HG02798 (cell line): ENCODE measurements at regions not wholly inside any gene's neighbourhood (a gene's known extent, or its start where the extent isn't known, plus 50 kb on each side); places are given as distances from the start of the nearest gene placed in this dataset.
"Not testable (repeated sequence)": the region's sequence is repeated elsewhere in the genome, so short reads cannot be mapped to it uniquely, and the experiment has no call there.

Experiments
- ATAC-seq: cut with Tn5 transposase; IDR thresholded peaks from one replicate; pipeline ENCODE4 v1.9.1; 2021; ENCODE audit warnings: mild to moderate bottlenecking; ENCODE audit not compliant: unreplicated experiment, poor library complexity

DNA sequence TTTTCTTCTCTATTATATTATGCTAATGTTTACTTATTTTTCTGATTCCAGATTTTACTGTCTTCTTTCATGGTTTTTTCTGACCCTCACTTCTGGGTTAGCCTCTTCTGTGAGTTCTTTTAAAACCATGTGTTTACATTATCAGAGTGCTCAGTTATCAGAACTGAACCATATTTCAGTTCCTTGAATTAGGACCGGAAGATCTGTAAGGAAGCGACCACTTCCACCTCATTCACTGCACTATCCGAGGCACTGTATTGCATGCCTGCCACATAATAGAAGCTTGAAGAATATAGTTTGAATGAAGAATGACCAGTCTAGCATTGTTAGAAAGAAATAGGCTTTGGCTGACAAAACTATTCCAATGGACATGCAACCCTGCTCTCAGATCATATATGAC, 281.0 kb upstream of the DEPDC1 start:
- ATAC-seq = no peak

- not testable (repeated sequence) for ATAC-seq
Observed at GRCh38 chr1:68779841-68780240, 283.0 kb upstream of the DEPDC1 start.

- ATAC-seq = no peak
Observed at GRCh38 chr1:68780919-68781318, 284.0 kb upstream of the DEPDC1 start.

DNA sequence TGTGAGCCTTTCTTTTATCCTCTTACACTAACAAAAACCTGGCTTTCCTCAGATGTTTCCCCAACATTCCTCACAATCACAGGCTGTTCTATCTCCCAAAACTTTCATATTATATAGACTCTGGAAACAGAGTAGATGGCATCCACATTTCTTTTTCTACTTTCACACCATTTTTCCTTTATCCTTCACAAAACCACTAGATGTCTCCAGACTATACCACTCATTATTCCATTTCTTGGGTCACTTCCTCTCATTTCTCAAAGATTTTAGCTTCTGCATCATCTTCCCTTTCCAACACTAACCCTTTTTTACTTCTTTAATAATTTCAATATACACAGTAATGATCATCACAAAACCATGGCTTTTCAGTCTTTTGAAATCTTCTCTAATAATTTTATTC, 286.0 kb upstream of the DEPDC1 start:
- no peak for ATAC-seq

GRCh38 chr1:68785328-68785727, 288.4 kb upstream of the DEPDC1 start:
- ATAC-seq = no peak

- no peak for ATAC-seq
Observed at GRCh38 chr1:68788762-68789161, 291.9 kb upstream of the DEPDC1 start.

GRCh38 chr1:68791800-68792199, 294.9 kb upstream of the DEPDC1 start:
- ATAC-seq = no peak

- ATAC-seq = no peak
Observed at GRCh38 chr1:68795956-68796355, 299.1 kb upstream of the DEPDC1 start.

DNA sequence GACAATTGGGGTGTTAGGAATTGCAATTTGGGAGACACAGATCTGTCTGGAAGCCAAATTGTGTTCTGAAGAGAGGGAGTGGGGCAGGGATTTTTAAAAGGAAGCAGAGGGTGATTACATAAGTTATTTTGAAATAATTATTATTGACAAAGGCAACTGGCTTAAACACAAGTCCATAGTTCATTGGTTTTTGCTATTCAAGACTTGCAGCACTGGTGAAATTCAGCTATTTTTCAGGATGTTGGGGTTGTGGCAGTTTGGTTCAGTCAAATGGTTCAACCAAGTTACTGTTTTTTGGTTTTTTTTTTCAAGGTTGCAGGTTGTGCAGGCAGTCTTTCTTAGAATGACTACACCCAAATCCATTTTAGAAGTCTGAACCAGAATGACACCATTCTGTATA, 300.0 kb upstream of the DEPDC1 start:
- no peak for ATAC-seq

GRCh38 chr1:68798071-68798470, 301.2 kb upstream of the DEPDC1 start:
- ATAC-seq = no peak

GRCh38 chr1:68799096-68799495, 302.2 kb upstream of the DEPDC1 start:
- ATAC-seq = no peak

GRCh38 chr1:68800182-68800581, 303.3 kb upstream of the DEPDC1 start:
- ATAC-seq = no peak

- ATAC-seq = no peak
Observed at GRCh38 chr1:68801440-68801839, 304.6 kb upstream of the DEPDC1 start.

DNA sequence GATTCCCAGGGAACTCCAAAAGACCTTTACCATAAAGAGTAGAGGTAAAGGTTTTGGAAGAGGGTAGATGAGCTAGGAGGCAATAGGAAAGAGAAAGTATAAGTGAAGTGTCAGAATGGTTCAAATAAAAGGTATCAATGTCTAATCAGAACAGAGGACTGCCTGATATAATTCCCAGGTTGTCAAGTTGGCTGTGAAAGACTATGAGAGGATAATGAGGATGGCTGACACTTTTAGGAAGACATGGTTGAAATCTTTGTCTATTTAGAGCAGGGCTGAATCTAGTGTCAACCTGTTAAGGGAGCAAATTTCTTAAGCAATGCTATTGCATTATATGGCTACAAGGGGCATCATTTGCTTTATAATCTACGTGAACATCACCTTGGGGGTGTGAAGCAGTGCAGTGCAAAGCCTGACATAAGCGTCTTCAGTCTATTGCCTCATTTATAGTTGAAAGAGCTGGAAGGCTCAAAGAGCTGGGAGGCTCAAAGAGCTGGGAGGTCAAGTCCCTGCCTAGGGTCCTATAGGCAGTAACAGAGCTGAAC, 308.3 kb upstream of the DEPDC1 start:
- no peak for ATAC-seq

GRCh38 chr1:68808351-68808750, 311.5 kb upstream of the DEPDC1 start:
- ATAC-seq = no peak

- no peak for ATAC-seq
Observed at GRCh38 chr1:68811806-68812205, 314.9 kb upstream of the DEPDC1 start.

- no peak for ATAC-seq
Observed at GRCh38 chr1:68812333-68812732, 315.5 kb upstream of the DEPDC1 start.

DNA sequence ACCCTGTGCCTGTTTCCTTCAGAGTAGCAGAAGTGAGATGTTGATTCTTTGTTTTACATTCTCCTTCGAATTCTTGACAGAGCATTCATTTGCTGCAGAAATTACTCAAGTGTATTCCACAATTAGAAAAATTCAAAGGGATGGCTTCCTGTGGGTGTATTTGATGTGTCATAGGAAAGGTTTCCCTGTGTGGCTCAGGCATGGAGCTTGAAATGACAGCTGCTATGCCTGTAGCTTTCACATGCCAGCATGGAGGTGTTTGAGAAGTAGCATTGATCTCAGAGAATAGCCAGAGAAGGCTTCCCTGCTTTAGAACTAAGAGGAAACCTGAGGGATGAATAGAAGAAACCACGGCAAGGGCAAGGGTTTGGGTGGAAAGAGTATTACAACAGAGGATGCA, 317.2 kb upstream of the DEPDC1 start:
- no peak for ATAC-seq

GRCh38 chr1:68815632-68816031, 318.8 kb upstream of the DEPDC1 start:
- no peak for ATAC-seq

- not testable (repeated sequence) for ATAC-seq
Observed at GRCh38 chr1:68817505-68818210, 320.8 kb upstream of the DEPDC1 start.

DNA sequence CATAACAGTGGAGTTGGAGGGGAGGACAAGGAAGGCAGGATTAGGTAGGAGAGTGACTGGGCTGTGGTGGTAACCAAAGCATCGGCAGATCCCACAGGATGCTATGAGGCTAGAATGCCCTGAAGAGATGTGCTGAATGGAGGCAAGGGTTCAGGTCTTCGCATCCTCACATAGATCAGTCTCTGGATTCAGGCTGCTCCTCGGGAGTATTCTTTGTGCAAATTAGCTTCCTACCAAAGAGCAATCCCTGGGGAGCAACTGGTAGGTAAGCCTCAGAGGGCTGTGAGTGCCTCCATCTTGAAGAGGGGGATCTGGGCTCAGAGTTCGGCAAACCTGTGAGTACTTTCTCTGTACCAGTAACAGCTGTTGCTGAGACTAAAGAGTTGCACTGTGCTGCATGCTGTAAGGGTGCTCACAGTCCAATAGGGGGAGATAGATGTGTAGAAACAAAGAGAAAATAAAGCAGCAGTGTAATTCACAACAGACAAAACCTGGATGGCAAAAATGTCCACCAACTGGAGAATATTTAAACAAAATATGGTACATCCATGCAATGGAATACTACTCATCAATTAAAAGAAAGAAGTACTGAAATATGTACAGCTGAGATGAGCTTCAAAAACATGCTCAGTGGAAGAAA, 322.4 kb upstream of the DEPDC1 start:
- no peak for ATAC-seq

GRCh38 chr1:68820151-68820550, 323.3 kb upstream of the DEPDC1 start:
- no peak for ATAC-seq
